ENCODE measurements at regions not wholly inside any gene's neighbourhood (a gene's known extent, or its start where the extent isn't known, plus 50 kb on each side); places are given as distances from the start of the nearest gene placed in this dataset.

- no peak for TF ChIP-seq CTCF (IDR thresholded peaks at IDR 0.05; ENCODE audit: low read depth, low read length, missing input control)
- TF ChIP-seq YY1 (IDR thresholded peaks at IDR 0.05) = no peak
Measured at GRCh38 chr12:23099104-23099503, 474.1 kb downstream of the ETNK1 start.

Data from liver (tissue), 2 donors.